ENCODE measurements at regions not wholly inside any gene's neighbourhood (a gene's known extent, or its start where the extent isn't known, plus 50 kb on each side); places are given as distances from the start of the nearest gene placed in this dataset.

- no peak overlapping the region for H3K4me3 Mint-ChIP-seq
- no peaks in the 10 kb centered on the region for H3K4me1 Mint-ChIP-seq
- peaks cover 1% of the 10 kb centered on the region for H3K36me3 Mint-ChIP-seq
- H3K27me3 Mint-ChIP-seq = no peaks in the 10 kb centered on the region
- peaks cover 7% of the 10 kb centered on the region for H3K9me3 Mint-ChIP-seq
- H3K27ac Mint-ChIP-seq = no peak overlapping the region
Measured at GRCh38 chr4:28665306-28665705, 1804.7 kb downstream of the STIM2 start.

- Mint-ChIP-seq H3K4me1 (no peaks in the 10 kb centered on the region), H3K9me3 (peaks cover 8% of the 10 kb centered on the region), H3K4me3 (no peak overlapping the region), H3K27me3 (no peaks in the 10 kb centered on the region), H3K27ac (no peak overlapping the region), H3K36me3 (no peaks in the 10 kb centered on the region)
Measured at GRCh38 chr4:28675582-28675981, 1814.9 kb downstream of the STIM2 start.

GRCh38 chr4:28677808-28678207 is 1817.2 kb downstream of the STIM2 start:
- H3K27me3 Mint-ChIP-seq = no peaks in the 10 kb centered on the region
- H3K4me1 Mint-ChIP-seq = no peaks in the 10 kb centered on the region
- no peaks in the 10 kb centered on the region for H3K36me3 Mint-ChIP-seq
- H3K9me3 Mint-ChIP-seq = no peaks in the 10 kb centered on the region
- no peak overlapping the region for H3K27ac Mint-ChIP-seq
- no peak overlapping the region for H3K4me3 Mint-ChIP-seq

- Mint-ChIP-seq H3K27ac (no peak overlapping the region), H3K27me3 (no peaks in the 10 kb centered on the region), H3K9me3 (peaks cover 5% of the 10 kb centered on the region), H3K36me3 (no peaks in the 10 kb centered on the region), H3K4me3 (no peak overlapping the region), H3K4me1 (no peaks in the 10 kb centered on the region)
Measured at GRCh38 chr4:28682847-28683246, 1822.2 kb downstream of the STIM2 start.

- H3K27me3 Mint-ChIP-seq = no peaks in the 10 kb centered on the region
- H3K4me3 Mint-ChIP-seq = no peak overlapping the region
- H3K4me1 Mint-ChIP-seq = no peaks in the 10 kb centered on the region
- no peaks in the 10 kb centered on the region for H3K36me3 Mint-ChIP-seq
- H3K27ac Mint-ChIP-seq = no peak overlapping the region
- peaks cover 5% of the 10 kb centered on the region for H3K9me3 Mint-ChIP-seq
Measured at GRCh38 chr4:28686618-28687017, 1826.0 kb downstream of the STIM2 start.

GRCh38 chr4:28690890-28691289 is 1830.2 kb downstream of the STIM2 start:
- H3K27me3 Mint-ChIP-seq = no peaks in the 10 kb centered on the region
- H3K4me3 Mint-ChIP-seq = no peak overlapping the region

GRCh38 chr4:28702571-28702970 is 1841.9 kb downstream of the STIM2 start:
- Mint-ChIP-seq H3K27me3 (no peaks in the 10 kb centered on the region), H3K27ac (no peak overlapping the region), H3K9me3 (peaks cover 9% of the 10 kb centered on the region), H3K4me1 (no peaks in the 10 kb centered on the region), H3K36me3 (no peaks in the 10 kb centered on the region), H3K4me3 (no peak overlapping the region)

More at GRCh38 chr4:28690890-28691289, 1830.2 kb downstream of the STIM2 start:
- Mint-ChIP-seq H3K36me3 (no peaks in the 10 kb centered on the region), H3K27ac (no peak overlapping the region), H3K4me1 (no peaks in the 10 kb centered on the region), H3K9me3 (peaks cover 3% of the 10 kb centered on the region)

- no peaks in the 10 kb centered on the region for H3K36me3 Mint-ChIP-seq
- no peaks in the 10 kb centered on the region for H3K27me3 Mint-ChIP-seq
- no peak overlapping the region for H3K4me3 Mint-ChIP-seq
- no peaks in the 10 kb centered on the region for H3K9me3 Mint-ChIP-seq
- H3K27ac Mint-ChIP-seq = no peak overlapping the region
- no peaks in the 10 kb centered on the region for H3K4me1 Mint-ChIP-seq
Measured at GRCh38 chr4:28709891-28710290, 1849.2 kb downstream of the STIM2 start.

GRCh38 chr4:28723371-28723770 is 1862.7 kb downstream of the STIM2 start:
- H3K27ac Mint-ChIP-seq = no peak overlapping the region
- no peaks in the 10 kb centered on the region for H3K36me3 Mint-ChIP-seq
- H3K9me3 Mint-ChIP-seq = peaks cover 18% of the 10 kb centered on the region

GRCh38 chr4:28724239-28724638 is 1863.6 kb downstream of the STIM2 start:
- H3K27ac Mint-ChIP-seq = no peak overlapping the region
- H3K4me3 Mint-ChIP-seq = no peak overlapping the region
- no peaks in the 10 kb centered on the region for H3K27me3 Mint-ChIP-seq
- peaks cover 21% of the 10 kb centered on the region for H3K9me3 Mint-ChIP-seq
- no peaks in the 10 kb centered on the region for H3K36me3 Mint-ChIP-seq
- H3K4me1 Mint-ChIP-seq = no peaks in the 10 kb centered on the region

More at GRCh38 chr4:28723371-28723770, 1862.7 kb downstream of the STIM2 start:
- Mint-ChIP-seq H3K4me3 (no peak overlapping the region), H3K27me3 (no peaks in the 10 kb centered on the region), H3K4me1 (no peaks in the 10 kb centered on the region)

- no peak overlapping the region for H3K27ac Mint-ChIP-seq
- H3K4me3 Mint-ChIP-seq = no peak overlapping the region
- H3K27me3 Mint-ChIP-seq = no peaks in the 10 kb centered on the region
- H3K36me3 Mint-ChIP-seq = no peaks in the 10 kb centered on the region
- H3K9me3 Mint-ChIP-seq = peaks cover 10% of the 10 kb centered on the region
- no peaks in the 10 kb centered on the region for H3K4me1 Mint-ChIP-seq
Measured at GRCh38 chr4:28730304-28730703, 1869.7 kb downstream of the STIM2 start.

- Mint-ChIP-seq H3K36me3 (no peaks in the 10 kb centered on the region), H3K4me3 (no peak overlapping the region), H3K9me3 (peaks cover 8% of the 10 kb centered on the region), H3K4me1 (no peaks in the 10 kb centered on the region), H3K27me3 (no peaks in the 10 kb centered on the region), H3K27ac (no peak overlapping the region)
Measured at GRCh38 chr4:28744066-28744465, 1883.4 kb downstream of the STIM2 start.

GRCh38 chr4:28754376-28754775 is 1893.7 kb downstream of the STIM2 start:
- Mint-ChIP-seq H3K4me1 (no peaks in the 10 kb centered on the region), H3K4me3 (no peak overlapping the region), H3K36me3 (no peaks in the 10 kb centered on the region), H3K27me3 (no peaks in the 10 kb centered on the region), H3K9me3 (peaks cover 5% of the 10 kb centered on the region), H3K27ac (no peak overlapping the region)

- no peaks in the 10 kb centered on the region for H3K36me3 Mint-ChIP-seq
- peaks cover 10% of the 10 kb centered on the region for H3K9me3 Mint-ChIP-seq
- no peaks in the 10 kb centered on the region for H3K4me1 Mint-ChIP-seq
- H3K27ac Mint-ChIP-seq = no peak overlapping the region
- H3K4me3 Mint-ChIP-seq = no peak overlapping the region
- no peaks in the 10 kb centered on the region for H3K27me3 Mint-ChIP-seq
Measured at GRCh38 chr4:28755081-28755480, 1894.4 kb downstream of the STIM2 start.

- Mint-ChIP-seq H3K36me3 (no peaks in the 10 kb centered on the region), H3K4me3 (no peak overlapping the region), H3K4me1 (no peaks in the 10 kb centered on the region), H3K9me3 (peaks cover 15% of the 10 kb centered on the region), H3K27me3 (no peaks in the 10 kb centered on the region), H3K27ac (no peak overlapping the region)
Measured at GRCh38 chr4:28759064-28759463, 1898.4 kb downstream of the STIM2 start.

GRCh38 chr4:28760003-28760402 is 1899.4 kb downstream of the STIM2 start:
- Mint-ChIP-seq H3K27me3 (no peaks in the 10 kb centered on the region), H3K9me3 (peaks cover 15% of the 10 kb centered on the region), H3K4me1 (no peaks in the 10 kb centered on the region), H3K4me3 (no peak overlapping the region), H3K27ac (no peak overlapping the region), H3K36me3 (no peaks in the 10 kb centered on the region)

GRCh38 chr4:28772066-28772465 is 1911.4 kb downstream of the STIM2 start:
- Mint-ChIP-seq H3K36me3 (no peaks in the 10 kb centered on the region), H3K4me3 (no peak overlapping the region), H3K9me3 (peaks cover 5% of the 10 kb centered on the region), H3K27me3 (no peaks in the 10 kb centered on the region), H3K4me1 (no peaks in the 10 kb centered on the region), H3K27ac (no peak overlapping the region)

All from activated naive CD4-positive, alpha-beta T cell treated with anti-CD3 and anti-CD28 coated beads, Interleukin-2, amount 50 U/mL, for 24 hours (primary cell).